ENCODE measurements at regions not wholly inside any gene's neighbourhood (a gene's known extent, or its start where the extent isn't known, plus 50 kb on each side); places are given as distances from the start of the nearest gene placed in this dataset.

- TF ChIP-seq ZNF589 (CRISPR knock-in tag; conservative IDR thresholded peaks at IDR 0.05) (no peak), JUNB (CRISPR knock-in tag; IDR thresholded peaks at IDR 0.05; ENCODE audit: borderline replicate concordance) (no peak), MED8 (CRISPR knock-in tag; IDR thresholded peaks at IDR 0.05; ENCODE audit: insufficient replicate concordance) (no peak), CTCF (CRISPR knock-in tag; IDR thresholded peaks at IDR 0.05) (no peak), SMYD3 (CRISPR knock-in tag; IDR thresholded peaks at IDR 0.05) (no peak), KAT7 (CRISPR knock-in tag; IDR thresholded peaks at IDR 0.05; ENCODE audit: borderline replicate concordance) (no peak), SNAPC5 (CRISPR knock-in tag; IDR thresholded peaks at IDR 0.05; ENCODE audit: borderline replicate concordance) (no peak), HMGXB4 (CRISPR knock-in tag; IDR thresholded peaks at IDR 0.05; ENCODE audit: borderline replicate concordance in 1 of 2, low read depth in 1 of 2) (no peak), DPF2 (CRISPR knock-in tag; IDR thresholded peaks at IDR 0.05; ENCODE audit: borderline replicate concordance, low read depth) (no peak)
Measured at GRCh38 chr11:37988031-37988430, 1390.0 kb upstream of the RAG2 start.

Measured in HepG2 (cell line).